Pancreas (tissue), 10 donors: ENCODE measurements at regions not wholly inside any gene's neighbourhood (a gene's known extent, or its start where the extent isn't known, plus 50 kb on each side); places are given as distances from the start of the nearest gene placed in this dataset.

ENCODE experiments used
- ATAC-seq, 4 donors: fragments of 200-7000 bp; cut with Tn5 transposase; one replicate each; pipeline versions ENCODE4 v1.8.0 to v1.9.1; 2020; ENCODE audit warnings: mild to moderate bottlenecking in 4 of 4, moderate library complexity in 4 of 4
- DNase-seq, 6 donors: peaks; one replicate each; pipeline ENCODE4 v3.0.0-alpha.2; 2020
- FAIRE-seq: peaks from 2 replicates; lab custom pipeline; 2012; peaks lifted over from hg19 to GRCh38; lab: Jason Lieb, UNC
- H3K27ac ChIP-seq, 4 donors: fragments of 200-600 bp; sonication (generic); 1 replicate in 3 of 4; 2 replicates in 1 of 4; pipeline versions ENCODE4 v1.5.0 to v1.8.0; 2020
- H3K27me3 ChIP-seq, 4 donors: fragments of 200-600 bp; one replicate each; pipeline ENCODE4 v1.8.0; 2021
- H3K36me3 ChIP-seq, 3 donors: fragments of 200-600 bp; sonication (generic) in 1 of 3; one replicate each; pipeline versions ENCODE4 v1.5.0 to v1.8.0; 2020 to 2021
- H3K4me1 ChIP-seq, 3 donors: fragments of 200-600 bp; one replicate each; pipeline ENCODE4 v1.8.0; 2021
- H3K4me3 ChIP-seq, 4 donors: fragments of 200-600 bp; sonication (generic) in 2 of 4; one replicate each; pipeline versions ENCODE4 v1.5.0 to v1.8.0; 2020 to 2021
- H3K9me3 ChIP-seq, 4 donors: fragments of 200-600 bp; one replicate each; pipeline ENCODE4 v1.8.0; 2021
- CTCF ChIP-seq, 4 donors: fragments of 200-600 bp; sonication (generic) in 3 of 4; IDR thresholded peaks; one replicate each; pipeline versions ENCODE4 v1.5.0 to v1.8.0; 2021; ENCODE audit warnings: antibody characterized with exemption in 4 of 4
- WGBS, 2 donors: extraction: QIAGEN DNeasy Blood & Tissue Kit; methylation state at CpG; one replicate each; pipeline ENCODE4 v1.1.7; 2013; 5-methylcytosine and 5-hydroxymethylcytosine counted together
- intact Hi-C, 3 donors: fragments of 100-400 bp; cut with DNase I; formaldehyde crosslinking; loops; one replicate each; pipeline versions ENCODE4 v1.11.1 to v1.14.2; 2022
- donor health status: healthy with polysubstance abuse.
- donor health status: DM: no; HTN: no; CAD: no; lungs with moderate emphysema.
- donor health status: DM: no; HTN: no; CAD: no.
- donor health status: control.
- donor health status: control.
- donor health status: Bipolar disorder and iron deficiency.
- donor health status: DM: yes; HTN: yes; CAD: no.
- donor health status: DM: no; HTN: no; CAD: no.
- donor health status: DM: no; HTN: no; CAD: no.
- donor health status: DM: yes; HTN: yes; CAD: no.

- no peaks in the 10 kb centered on the region for H3K27me3 ChIP-seq
- DNase-seq (no peak), FAIRE-seq (no peak), ATAC-seq (peak in 1 of 4 donors; percentile 37)
- H3K36me3 ChIP-seq = no peaks in the 10 kb centered on the region
- no peak overlapping the region for H3K4me3 ChIP-seq
- H3K9me3 ChIP-seq = no peaks in the 10 kb centered on the region
- H3K27ac ChIP-seq = no peak overlapping the region
- 70 to 73% methylated on average over 1 of the region's 1 CpG for WGBS, 2 donors
- H3K4me1 ChIP-seq = peaks cover 0 to 5% (median 0%) of the 10 kb centered on the region in 3 donors
- TF ChIP-seq CTCF (IDR thresholded peaks at IDR 0.05) = no peak
- intact Hi-C loops = no loop called here
Measured at GRCh38 chr4:155592938-155593297, 73.7 kb upstream of the GUCY1A1 start.

GRCh38 chr4:155592179-155592937 lies 74.3 kb upstream of the GUCY1A1 start:
- DNase-seq (no peak), FAIRE-seq (no peak), ATAC-seq (peak in 3 of 4 donors; percentile 19 to 34 (median 19))
- no peak for TF ChIP-seq CTCF (IDR thresholded peaks at IDR 0.05)
- intact Hi-C loops = no loop called here
- H3K4me1 ChIP-seq = peaks cover 0 to 5% (median 0%) of the 10 kb centered on the region in 3 donors
- no peaks in the 10 kb centered on the region for H3K36me3 ChIP-seq
- no peaks in the 10 kb centered on the region for H3K27me3 ChIP-seq
- no peak overlapping the region for H3K27ac ChIP-seq
- 71 to 73% methylated on average over 3 of the region's 3 CpGs for WGBS, 2 donors
- no peaks in the 10 kb centered on the region for H3K9me3 ChIP-seq
- H3K4me3 ChIP-seq = no peak overlapping the region

- Histone ChIP-seq H3K27me3 (no peaks in the 10 kb centered on the region), H3K9me3 (no peaks in the 10 kb centered on the region), H3K27ac (no peak overlapping the region), H3K4me1 (no peaks in the 10 kb centered on the region), H3K4me3 (no peak overlapping the region), H3K36me3 (no peaks in the 10 kb centered on the region)
- DNase-seq (no peak), FAIRE-seq (no peak), ATAC-seq (no peak)
- intact Hi-C loops = no loop called here
- 93 to 97% methylated on average over 6 of the region's 6 CpGs for WGBS, 2 donors
- TF ChIP-seq CTCF (IDR thresholded peaks at IDR 0.05) = no peak
Measured at GRCh38 chr4:155591738-155592143, 74.9 kb upstream of the GUCY1A1 start.

- Histone ChIP-seq H3K4me1 (no peaks in the 10 kb centered on the region), H3K27me3 (no peaks in the 10 kb centered on the region), H3K36me3 (no peaks in the 10 kb centered on the region), H3K9me3 (no peaks in the 10 kb centered on the region), H3K4me3 (no peak overlapping the region), H3K27ac (no peak overlapping the region)
- 55 to 57% methylated on average over 3 of the region's 3 CpGs for WGBS, 2 donors
- FAIRE-seq (no peak), DNase-seq (no peak), ATAC-seq (no peak)
- intact Hi-C loops = no loop called here
- TF ChIP-seq CTCF (IDR thresholded peaks at IDR 0.05) = no peak
Measured at GRCh38 chr4:155590796-155591585, 75.7 kb upstream of the GUCY1A1 start.

- DNase-seq (no peak), ATAC-seq (no peak), FAIRE-seq (no peak)
- no peaks in the 10 kb centered on the region for H3K36me3 ChIP-seq
- H3K4me3 ChIP-seq = no peak overlapping the region
- TF ChIP-seq CTCF (IDR thresholded peaks at IDR 0.05) = no peak
- 82 to 84% methylated on average over 2 of the region's 2 CpGs for WGBS, 2 donors
- no peaks in the 10 kb centered on the region for H3K27me3 ChIP-seq
- H3K27ac ChIP-seq = no peak overlapping the region
- no peaks in the 10 kb centered on the region for H3K4me1 ChIP-seq
- no peaks in the 10 kb centered on the region for H3K9me3 ChIP-seq
- intact Hi-C loops = no loop called here
Measured at GRCh38 chr4:155588437-155588836, 78.2 kb upstream of the GUCY1A1 start.
